Stimulated activated CD4-positive, alpha-beta T cell treated with anti-CD3 and anti-CD28 coated beads, Interleukin-2, amount 100 ng/mL, for 4 hours (primary cell): ENCODE measurements at regions not wholly inside any gene's neighbourhood (a gene's known extent, or its start where the extent isn't known, plus 50 kb on each side); places are given as distances from the start of the nearest gene placed in this dataset.
"Not testable (repeated sequence)": the region's sequence is repeated elsewhere in the genome, so short reads cannot be mapped to it uniquely, and the experiment has no call there.

Experiments
- DNase-seq: peaks from one replicate; pipeline ENCODE4 v3.0.0-alpha.2; 2020; ENCODE audit warnings: low read depth

GRCh38 chr6:20263059-20263458, 50.8 kb upstream of the MBOAT1 start:
- DNase-seq, result no peak

GRCh38 chr6:20265842-20266241, 53.6 kb upstream of the MBOAT1 start:
- DNase-seq, result no peak

GRCh38 chr6:20266851-20267608, 54.8 kb upstream of the MBOAT1 start:
- no peak for DNase-seq

- no peak for DNase-seq
Measured at GRCh38 chr6:20269181-20269580, 56.9 kb upstream of the MBOAT1 start.

- DNase-seq, result no peak
Measured at GRCh38 chr6:20271818-20272217, 59.5 kb upstream of the MBOAT1 start.

GRCh38 chr6:20274137-20274536, 61.9 kb upstream of the MBOAT1 start:
- no peak for DNase-seq

- DNase-seq, result not testable (repeated sequence)
Measured at GRCh38 chr6:20275837-20276236, 63.6 kb upstream of the MBOAT1 start.

GRCh38 chr6:20277724-20278123, 65.5 kb upstream of the MBOAT1 start:
- DNase-seq, result not testable (repeated sequence)

GRCh38 chr6:20279051-20279450, 66.8 kb upstream of the MBOAT1 start:
- no peak for DNase-seq

GRCh38 chr6:20279608-20280287, 67.5 kb upstream of the MBOAT1 start:
- DNase-seq, result no peak

GRCh38 chr6:20280288-20280621, 68.0 kb upstream of the MBOAT1 start:
- DNase-seq, result no peak

- DNase-seq, result no peak
Measured at GRCh38 chr6:20284672-20285071, 72.4 kb upstream of the MBOAT1 start.

- DNase-seq, result no peak
Measured at GRCh38 chr6:20286968-20287565, 74.8 kb upstream of the MBOAT1 start.

- peak; percentile 67 for DNase-seq
Measured at GRCh38 chr6:20291764-20292580, 79.7 kb upstream of the MBOAT1 start.

GRCh38 chr6:20292905-20293304, 80.6 kb upstream of the MBOAT1 start:
- no peak for DNase-seq

- DNase-seq, result no peak
Measured at GRCh38 chr6:20301256-20301655, 89.0 kb upstream of the MBOAT1 start.

GRCh38 chr6:20302168-20302567, 89.9 kb upstream of the MBOAT1 start:
- no peak for DNase-seq

- DNase-seq, result no peak
Measured at GRCh38 chr6:20302702-20303251, 90.5 kb upstream of the MBOAT1 start.

- DNase-seq, result no peak
Measured at GRCh38 chr6:20306491-20306890, 94.2 kb upstream of the MBOAT1 start.

GRCh38 chr6:20309186-20309585, 92.5 kb upstream of the E2F3 start:
- no peak for DNase-seq

- DNase-seq, result no peak
Measured at GRCh38 chr6:20310185-20310584, 91.5 kb upstream of the E2F3 start.

GRCh38 chr6:20312606-20313005, 89.1 kb upstream of the E2F3 start:
- no peak for DNase-seq
